GM12873 (cell line): ENCODE measurements at regions not wholly inside any gene's neighbourhood (a gene's known extent, or its start where the extent isn't known, plus 50 kb on each side); places are given as distances from the start of the nearest gene placed in this dataset.

ENCODE experiments used
- CTCF ChIP-seq: IDR thresholded peaks from 2 replicates; pipeline ENCODE4 v1.5.1; 2012; ENCODE audit warnings: low read depth, mild to moderate bottlenecking, moderate library complexity, low read length, control low read depth; ENCODE audit not compliant: insufficient read depth; ENCODE audit errors: missing control alignments

GRCh38 chr16:54812229-54812628 is 118.4 kb upstream of the IRX5 start:
- TF ChIP-seq CTCF = no peak

- TF ChIP-seq CTCF = no peak
Observed at GRCh38 chr16:54808890-54809289, 121.8 kb upstream of the IRX5 start.

GRCh38 chr16:54806881-54807360 is 123.7 kb upstream of the IRX5 start:
- TF ChIP-seq CTCF = no peak

- TF ChIP-seq CTCF = no peak
Observed at GRCh38 chr16:54806378-54806777, 124.3 kb upstream of the IRX5 start.

- no peak for TF ChIP-seq CTCF
Observed at GRCh38 chr16:54805648-54806047, 125.0 kb upstream of the IRX5 start.

DNA sequence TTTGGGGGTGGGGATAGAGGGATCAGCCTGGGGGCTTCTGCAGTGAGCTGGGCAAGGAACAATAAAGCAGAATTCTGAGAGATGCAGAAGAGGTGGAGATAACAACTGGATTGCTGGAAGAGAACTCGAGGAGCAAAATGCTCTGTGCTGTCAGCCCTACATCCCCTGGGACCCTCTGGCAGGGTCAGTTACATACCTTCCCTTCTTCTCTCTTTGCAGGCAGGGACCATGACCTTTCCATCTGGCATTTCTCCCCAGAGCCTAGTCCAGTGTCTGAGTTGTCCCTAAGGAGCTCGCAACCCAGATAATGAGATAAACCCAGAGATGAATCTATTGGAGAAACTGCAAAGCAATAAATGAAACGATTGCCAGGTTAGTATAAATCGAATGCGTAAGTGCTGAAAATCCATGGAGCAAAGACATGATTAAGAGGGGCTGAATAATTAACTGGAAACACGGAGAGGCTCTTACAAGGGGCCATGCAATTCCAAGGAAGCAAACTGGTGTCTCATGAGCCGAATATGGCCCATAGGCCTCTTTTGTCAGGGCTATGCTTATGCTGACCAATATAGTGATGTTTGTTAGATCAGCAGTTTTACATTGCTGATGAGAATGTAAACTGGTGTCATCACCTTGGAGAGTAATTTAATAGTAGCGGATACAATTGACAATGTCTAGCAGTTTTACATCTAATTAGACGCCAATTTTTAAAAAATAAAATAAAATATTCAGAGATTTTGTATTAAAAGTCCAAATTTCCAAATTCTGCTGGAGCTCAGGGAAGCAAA is 129.4 kb upstream of the IRX5 start:
- no peak for TF ChIP-seq CTCF

- TF ChIP-seq CTCF = no peak
Observed at GRCh38 chr16:54798267-54798666, 132.4 kb upstream of the IRX5 start.
